Mucosa of stomach (tissue), 1 donor: ENCODE measurements at regions not wholly inside any gene's neighbourhood (a gene's known extent, or its start where the extent isn't known, plus 50 kb on each side); places are given as distances from the start of the nearest gene placed in this dataset.
"Not testable (repeated sequence)": the region's sequence is repeated elsewhere in the genome, so short reads cannot be mapped to it uniquely, and the experiment has no call there.

ENCODE experiments used
- H3K27me3 ChIP-seq: one replicate; pipeline ENCODE4 v1.7.0; 2013; ENCODE audit warnings: mild to moderate bottlenecking, low read length; ENCODE audit not compliant: control insufficient read depth, insufficient read depth
- H3K36me3 ChIP-seq: one replicate; pipeline ENCODE4 v1.7.0; 2013; ENCODE audit warnings: low read length; ENCODE audit not compliant: control insufficient read depth, insufficient read depth
- H3K4me1 ChIP-seq: one replicate; pipeline ENCODE4 v1.7.0; 2013; ENCODE audit warnings: mild to moderate bottlenecking, low read length; ENCODE audit not compliant: control insufficient read depth, insufficient read depth
- H3K4me3 ChIP-seq: one replicate; pipeline ENCODE4 v1.7.0; 2013; ENCODE audit warnings: low read length
- H3K9ac ChIP-seq: one replicate; pipeline ENCODE4 v1.7.0; 2013; ENCODE audit warnings: mild to moderate bottlenecking, low read length, moderate library complexity
- H3K9me3 ChIP-seq: one replicate; pipeline ENCODE4 v1.7.0; 2013; ENCODE audit warnings: mild to moderate bottlenecking, low read length, moderate library complexity; ENCODE audit not compliant: control insufficient read depth
- donor health status: Pancreatic carcinoma.

- H3K27me3 ChIP-seq = no peaks in the 10 kb centered on the region
These were observed 267.3 kb upstream of the DUSP10 start for GRCh38 chr1:222009105-222009730.

GRCh38 chr1:222006715-222007114, 264.8 kb upstream of the DUSP10 start:
- Histone ChIP-seq H3K9ac (no peak overlapping the region), H3K27me3 (no peaks in the 10 kb centered on the region), H3K9me3 (no peaks in the 10 kb centered on the region), H3K4me1 (no peaks in the 10 kb centered on the region), H3K4me3 (no peak overlapping the region), H3K36me3 (no peaks in the 10 kb centered on the region)

More at GRCh38 chr1:222009105-222009730, 267.3 kb upstream of the DUSP10 start:
- Histone ChIP-seq H3K9ac (no peak overlapping the region), H3K36me3 (no peaks in the 10 kb centered on the region), H3K4me3 (no peak overlapping the region), H3K9me3 (no peaks in the 10 kb centered on the region), H3K4me1 (no peaks in the 10 kb centered on the region)

- H3K4me3 ChIP-seq = no peak overlapping the region
- no peaks in the 10 kb centered on the region for H3K4me1 ChIP-seq
- no peaks in the 10 kb centered on the region for H3K27me3 ChIP-seq
- no peaks in the 10 kb centered on the region for H3K9me3 ChIP-seq
- no peaks in the 10 kb centered on the region for H3K36me3 ChIP-seq
- no peak overlapping the region for H3K9ac ChIP-seq
These were observed 262.9 kb upstream of the DUSP10 start for GRCh38 chr1:222004784-222005183.

- Histone ChIP-seq H3K36me3 (no peaks in the 10 kb centered on the region), H3K4me3 (no peak overlapping the region), H3K9ac (no peak overlapping the region), H3K9me3 (no peaks in the 10 kb centered on the region), H3K27me3 (no peaks in the 10 kb centered on the region), H3K4me1 (no peaks in the 10 kb centered on the region)
These were observed 262.1 kb upstream of the DUSP10 start for GRCh38 chr1:222004034-222004433.

GRCh38 chr1:222002503-222002902, 260.6 kb upstream of the DUSP10 start:
- no peaks in the 10 kb centered on the region for H3K36me3 ChIP-seq
- H3K9ac ChIP-seq = no peak overlapping the region
- no peaks in the 10 kb centered on the region for H3K9me3 ChIP-seq
- H3K27me3 ChIP-seq = no peaks in the 10 kb centered on the region
- no peaks in the 10 kb centered on the region for H3K4me1 ChIP-seq
- H3K4me3 ChIP-seq = no peak overlapping the region

- Histone ChIP-seq H3K9me3 (no peaks in the 10 kb centered on the region), H3K27me3 (no peaks in the 10 kb centered on the region), H3K4me1 (no peaks in the 10 kb centered on the region), H3K4me3 (no peak overlapping the region), H3K9ac (no peak overlapping the region), H3K36me3 (no peaks in the 10 kb centered on the region)
These were observed 258.2 kb upstream of the DUSP10 start for GRCh38 chr1:222000131-222000530.

GRCh38 chr1:221998781-221999180, 256.9 kb upstream of the DUSP10 start:
- H3K9ac ChIP-seq = no peak overlapping the region
- no peaks in the 10 kb centered on the region for H3K4me1 ChIP-seq

GRCh38 chr1:221998186-221998612, 256.3 kb upstream of the DUSP10 start:
- Histone ChIP-seq H3K27me3 (no peaks in the 10 kb centered on the region), H3K9ac (no peak overlapping the region), H3K9me3 (no peaks in the 10 kb centered on the region), H3K4me3 (no peak overlapping the region), H3K36me3 (no peaks in the 10 kb centered on the region), H3K4me1 (no peaks in the 10 kb centered on the region)

More at GRCh38 chr1:221998781-221999180, 256.9 kb upstream of the DUSP10 start:
- Histone ChIP-seq H3K27me3 (no peaks in the 10 kb centered on the region), H3K36me3 (no peaks in the 10 kb centered on the region), H3K9me3 (no peaks in the 10 kb centered on the region), H3K4me3 (no peak overlapping the region)

- not testable (repeated sequence) for H3K4me1 ChIP-seq, H3K36me3 ChIP-seq, H3K4me3 ChIP-seq, H3K9me3 ChIP-seq, H3K27me3 ChIP-seq, H3K9ac ChIP-seq
These were observed 255.1 kb upstream of the DUSP10 start for GRCh38 chr1:221997012-221997411.

- Histone ChIP-seq H3K9ac (no peak overlapping the region), H3K4me3 (no peak overlapping the region), H3K36me3 (no peaks in the 10 kb centered on the region), H3K9me3 (no peaks in the 10 kb centered on the region), H3K4me1 (no peaks in the 10 kb centered on the region), H3K27me3 (no peaks in the 10 kb centered on the region)
These were observed 253.1 kb upstream of the DUSP10 start for GRCh38 chr1:221994939-221995338.

GRCh38 chr1:221994274-221994698, 252.4 kb upstream of the DUSP10 start:
- Histone ChIP-seq H3K9me3 (no peaks in the 10 kb centered on the region), H3K27me3 (no peaks in the 10 kb centered on the region), H3K9ac (no peak overlapping the region), H3K4me3 (no peak overlapping the region), H3K36me3 (no peaks in the 10 kb centered on the region), H3K4me1 (no peaks in the 10 kb centered on the region)

GRCh38 chr1:221993444-221993948, 251.6 kb upstream of the DUSP10 start:
- Histone ChIP-seq H3K36me3 (no peaks in the 10 kb centered on the region), H3K4me1 (no peaks in the 10 kb centered on the region), H3K4me3 (no peak overlapping the region), H3K9ac (no peak overlapping the region), H3K27me3 (no peaks in the 10 kb centered on the region), H3K9me3 (no peaks in the 10 kb centered on the region)

GRCh38 chr1:221992427-221992826, 250.5 kb upstream of the DUSP10 start:
- Histone ChIP-seq H3K4me3 (no peak overlapping the region), H3K9ac (no peak overlapping the region), H3K27me3 (no peaks in the 10 kb centered on the region), H3K9me3 (no peaks in the 10 kb centered on the region), H3K4me1 (no peaks in the 10 kb centered on the region), H3K36me3 (no peaks in the 10 kb centered on the region)
